ENCODE measurements at regions not wholly inside any gene's neighbourhood (a gene's known extent, or its start where the extent isn't known, plus 50 kb on each side); places are given as distances from the start of the nearest gene placed in this dataset.
"Not testable (repeated sequence)": the region's sequence is repeated elsewhere in the genome, so short reads cannot be mapped to it uniquely, and the experiment has no call there.

DNA sequence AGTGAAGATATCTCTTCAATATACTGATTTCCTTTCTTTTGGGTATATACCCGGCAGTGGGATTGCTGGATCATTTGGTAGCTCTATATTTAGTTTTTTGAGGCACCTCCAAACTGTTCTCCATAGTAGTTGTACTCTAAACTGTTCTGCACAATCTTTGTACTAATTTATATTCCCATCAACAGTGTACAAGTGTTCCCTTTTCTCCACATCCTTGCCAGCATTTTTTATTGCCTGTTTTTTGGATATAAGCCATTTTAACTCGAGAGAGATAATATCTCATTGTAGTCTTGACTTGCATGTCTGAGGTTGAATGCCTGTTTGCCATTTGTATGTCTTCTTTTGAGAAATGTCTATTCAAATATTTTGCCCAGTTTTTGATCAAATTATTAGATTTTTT, 1859.4 kb upstream of the C9orf72 start:
- not testable (repeated sequence) for TF ChIP-seq CTCF, POLR2A (IDR thresholded peaks at IDR 0.05)

All from right lobe of liver (tissue), 4 donors.